ENCODE measurements at regions not wholly inside any gene's neighbourhood (a gene's known extent, or its start where the extent isn't known, plus 50 kb on each side); places are given as distances from the start of the nearest gene placed in this dataset.
"Not testable (repeated sequence)": the region's sequence is repeated elsewhere in the genome, so short reads cannot be mapped to it uniquely, and the experiment has no call there.

DNA sequence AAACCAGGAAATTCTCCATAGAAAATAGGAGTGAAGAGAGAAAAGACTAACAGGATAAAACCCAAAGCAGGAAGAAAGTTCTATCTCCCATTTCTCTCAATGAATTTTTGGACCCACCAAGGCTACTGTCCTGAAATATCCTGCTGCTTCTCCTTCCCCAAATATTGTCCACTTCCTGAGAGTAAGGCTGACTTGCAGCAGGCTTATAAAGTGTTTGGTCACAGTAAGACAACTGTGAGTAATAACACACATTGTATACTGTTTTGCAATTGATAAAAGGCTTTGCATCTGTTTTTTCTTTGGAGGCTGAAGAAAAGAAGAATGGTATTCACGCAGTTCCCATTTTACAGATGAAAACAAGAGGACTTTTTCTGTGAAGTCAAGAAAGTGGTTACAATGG lies 52.8 kb downstream of the FOXD4L6 start:
- DNase-seq (ENCODE audit: low spot score) = not testable (repeated sequence)

DNA sequence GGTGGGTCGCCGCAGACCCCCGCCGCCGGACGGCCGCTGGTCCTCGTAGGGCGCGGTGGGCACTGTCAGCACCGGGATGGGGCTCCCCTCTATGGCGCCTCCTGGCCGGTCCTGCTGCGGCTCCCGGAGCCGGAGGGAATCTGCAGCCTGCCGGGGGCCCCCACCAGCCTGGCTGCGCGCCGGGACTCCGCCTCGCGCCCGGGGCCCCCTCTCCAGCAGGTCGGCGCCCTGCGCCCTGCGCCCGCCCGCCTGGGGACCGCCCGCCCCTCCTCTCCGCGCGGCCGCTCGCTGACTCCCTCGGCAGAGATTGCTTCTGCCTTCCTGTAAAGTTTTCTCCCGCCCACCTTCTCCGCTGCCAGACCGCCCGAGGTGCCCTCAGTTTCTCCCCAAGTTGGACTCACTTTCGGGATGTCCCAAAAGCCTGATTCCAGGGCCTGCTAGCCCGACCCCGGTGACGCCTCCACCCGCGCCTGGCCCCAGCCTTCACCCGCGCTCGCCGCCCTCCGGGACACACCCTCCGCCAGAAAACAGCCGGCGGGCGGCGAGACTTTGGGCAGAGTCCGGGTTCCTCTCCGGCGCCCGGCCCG lies 54.0 kb downstream of the FOXD4L6 start:
- DNase-seq (ENCODE audit: low spot score) = not testable (repeated sequence)

DNA sequence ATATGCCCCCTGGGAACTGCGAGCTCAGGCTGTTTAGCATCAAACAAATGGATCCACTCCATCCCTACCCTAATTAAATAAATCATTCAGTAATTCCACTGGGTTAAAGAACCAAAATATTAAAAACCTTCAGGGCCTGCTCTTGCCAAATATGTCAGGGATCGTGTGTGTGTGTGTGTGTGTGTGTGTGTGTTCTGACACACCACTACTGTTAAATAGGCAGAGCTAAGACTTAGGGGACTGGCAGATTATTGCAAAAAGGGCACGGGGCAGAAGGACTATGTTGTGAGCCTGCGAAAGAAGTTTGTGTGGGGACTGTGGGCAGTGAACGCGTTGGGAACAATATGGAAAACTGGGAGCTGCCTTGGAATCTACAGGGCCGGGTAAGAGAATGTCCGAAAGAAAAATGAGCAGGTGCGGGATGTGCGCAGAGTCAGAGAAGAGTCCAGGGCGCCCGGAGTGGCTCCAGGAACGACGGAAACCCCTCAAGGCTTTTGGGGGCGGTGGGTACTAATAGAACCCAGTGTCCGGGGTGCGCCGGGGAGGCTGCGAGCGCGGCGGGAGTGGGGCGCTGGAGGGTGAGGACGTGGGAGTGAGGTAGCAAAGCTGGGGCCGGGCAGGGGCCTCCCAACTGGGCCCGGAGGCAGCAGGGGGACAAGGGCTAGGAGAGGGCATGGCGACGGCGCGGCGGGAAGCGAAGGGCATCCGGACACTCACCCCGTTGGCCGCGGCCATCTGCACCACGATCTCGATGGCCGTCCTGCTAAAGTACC lies 54.8 kb downstream of the FOXD4L6 start:
- DNase-seq (ENCODE audit: low spot score) = not testable (repeated sequence)

DNA sequence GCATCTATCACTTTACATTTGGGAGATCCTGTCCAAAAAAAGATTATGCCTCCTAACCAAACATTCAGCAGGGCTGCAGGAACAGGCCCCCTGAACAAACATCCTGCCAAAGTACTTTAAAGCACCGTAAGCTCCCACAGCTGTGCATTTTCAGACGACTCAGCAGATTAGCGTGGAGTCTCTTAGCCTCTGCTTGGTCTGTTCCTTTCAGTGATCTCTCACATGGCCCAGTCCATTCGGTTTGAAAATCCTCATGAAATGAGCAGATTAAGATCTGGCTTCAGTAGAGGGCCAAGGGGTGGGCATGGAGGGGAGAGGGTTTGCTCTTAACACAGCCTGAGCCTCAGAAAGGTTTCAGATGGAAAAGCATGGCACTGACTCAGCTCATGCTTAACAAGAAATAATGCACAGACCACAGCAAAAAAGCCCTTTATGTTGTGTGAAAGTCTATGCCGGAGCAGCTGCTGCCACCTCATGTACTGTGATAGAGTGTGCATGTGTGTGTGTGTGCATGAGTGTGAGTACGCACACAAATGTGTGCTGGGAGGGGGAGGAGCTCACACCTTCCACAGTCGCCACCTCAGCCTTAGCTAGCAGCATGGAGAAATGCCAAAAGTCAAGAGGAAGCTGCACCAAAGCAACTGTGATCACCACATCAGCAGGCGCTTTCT lies 64.2 kb downstream of the FOXD4L6 start:
- peak; percentile 55 for DNase-seq (ENCODE audit: low spot score)

DNA sequence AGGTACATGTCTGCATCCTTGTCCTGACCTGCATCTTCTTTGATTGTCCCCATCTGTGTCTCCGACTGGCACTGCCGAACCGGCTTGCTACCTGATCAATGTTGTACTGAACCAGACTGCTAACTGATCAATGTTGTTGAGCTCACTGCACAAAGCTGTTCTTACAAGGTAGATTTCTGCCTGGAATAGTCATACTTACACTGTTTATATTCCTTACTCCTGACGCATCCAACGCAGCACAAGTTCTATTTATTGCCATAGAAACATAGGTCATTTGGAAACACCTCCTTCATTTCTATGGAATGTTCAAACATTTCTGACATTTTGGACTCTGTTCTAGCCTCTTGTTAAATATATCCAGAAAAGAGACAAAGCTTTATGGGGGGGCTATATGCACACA lies 65.2 kb downstream of the FOXD4L6 start:
- not testable (repeated sequence) for DNase-seq (ENCODE audit: low spot score)

DNA sequence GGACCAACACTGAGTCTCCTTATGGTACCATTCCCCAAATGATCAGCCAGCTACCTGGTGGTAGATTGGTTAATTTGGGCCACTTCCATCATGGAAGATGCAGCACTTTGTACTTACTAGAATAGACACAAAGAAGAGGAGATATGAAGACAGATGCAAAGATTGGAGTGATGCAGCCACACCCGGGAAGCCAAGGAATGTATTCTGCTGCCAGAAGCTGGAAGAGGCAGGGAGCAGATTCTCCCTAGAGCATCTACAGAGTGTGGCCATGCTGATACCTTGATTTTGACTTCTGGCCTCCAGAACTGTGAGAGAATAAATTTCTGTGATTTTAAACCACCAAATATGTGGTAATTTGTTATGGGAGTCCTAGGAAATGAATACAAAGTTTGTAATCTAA lies 68.9 kb downstream of the FOXD4L6 start:
- DNase-seq (ENCODE audit: low spot score) = not testable (repeated sequence)

DNA sequence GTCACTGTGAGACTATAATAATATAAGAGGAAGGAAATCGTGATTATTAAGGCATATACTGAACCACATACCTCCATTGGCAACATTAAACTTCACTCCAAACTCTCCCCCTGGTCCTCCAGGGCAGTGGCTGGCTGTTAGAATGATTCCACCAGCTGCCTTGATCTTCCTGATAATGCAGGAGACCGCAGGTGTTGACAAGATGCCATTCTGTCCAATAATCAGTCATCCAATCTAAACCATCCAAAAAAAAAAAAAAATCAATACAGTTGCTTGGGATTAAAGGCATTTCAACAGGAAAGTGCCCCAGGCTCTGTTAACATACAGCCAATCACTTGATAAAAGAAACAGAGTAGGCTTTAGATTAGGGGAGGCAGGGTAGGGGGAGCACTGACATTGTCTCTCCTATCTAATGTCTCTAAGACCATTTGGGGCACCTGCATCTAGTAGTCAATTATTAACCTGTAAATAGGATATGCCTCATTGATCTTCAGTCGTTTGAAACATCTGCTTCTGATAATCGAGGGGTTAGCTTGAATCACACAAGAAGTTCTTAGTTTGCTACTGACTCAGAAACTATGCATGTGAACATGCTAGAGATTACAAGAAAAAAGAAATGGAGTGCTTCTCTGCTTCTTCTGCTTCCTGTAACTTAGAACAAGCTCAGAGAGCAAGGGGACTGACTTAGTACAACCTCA lies 74.7 kb downstream of the FOXD4L6 start:
- not testable (repeated sequence) for DNase-seq (ENCODE audit: low spot score)

DNA sequence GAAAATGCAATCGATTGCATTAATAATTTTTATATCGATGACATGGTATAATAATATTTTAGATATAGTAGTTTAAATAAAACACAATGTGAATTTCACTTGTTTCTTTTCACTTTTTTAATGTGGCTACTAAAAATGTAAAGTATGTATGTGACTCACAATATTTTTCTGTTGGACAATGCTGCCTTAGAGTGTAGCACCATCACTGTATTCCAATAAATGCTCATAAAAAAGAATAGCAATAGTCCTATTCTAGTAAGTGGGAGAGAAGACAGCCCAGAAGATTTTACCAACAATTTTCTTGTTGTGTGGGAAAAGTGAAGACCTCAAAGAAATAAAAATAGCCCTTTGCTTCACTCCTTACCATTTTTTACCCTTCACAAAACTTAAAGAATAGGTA lies 79.8 kb downstream of the FOXD4L6 start:
- not testable (repeated sequence) for DNase-seq (ENCODE audit: low spot score)

DNA sequence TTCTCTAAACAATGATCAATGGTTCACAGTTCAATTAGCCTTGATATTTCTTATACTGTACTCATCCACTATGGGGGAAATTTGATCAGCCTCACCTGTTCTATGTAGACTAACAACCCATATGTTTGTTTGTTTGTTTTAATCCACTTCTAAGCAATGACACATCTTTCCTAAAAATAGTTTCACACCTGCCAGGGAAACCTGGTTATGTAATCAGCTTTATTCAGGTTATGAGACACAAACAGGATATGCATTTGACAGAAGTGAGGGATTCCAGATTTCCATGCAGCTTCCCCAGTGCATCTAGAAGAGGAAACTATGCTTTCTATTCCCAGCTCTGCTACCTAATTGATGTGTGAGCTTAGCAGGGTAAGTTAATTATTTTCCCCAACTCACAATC lies 80.7 kb downstream of the FOXD4L6 start:
- DNase-seq (ENCODE audit: low spot score) = not testable (repeated sequence)

DNA sequence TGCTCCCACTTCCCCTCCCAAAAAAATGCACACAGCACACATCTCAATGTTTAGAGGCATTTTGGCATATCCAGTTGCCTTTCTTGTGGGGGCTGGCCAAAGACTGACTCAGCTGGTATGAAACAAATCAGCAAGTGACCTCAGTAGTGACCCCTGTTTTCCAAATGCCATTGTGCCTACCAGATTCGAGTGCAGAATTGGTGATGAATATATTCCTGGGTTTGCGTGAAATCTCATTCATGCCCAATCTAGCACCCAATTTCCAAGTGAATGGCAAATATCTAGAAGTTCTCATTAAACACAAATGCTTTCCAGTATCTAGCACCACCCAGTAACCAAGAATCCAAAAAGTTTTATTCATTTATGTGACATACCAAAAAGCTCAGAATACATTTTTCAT lies 83.6 kb downstream of the FOXD4L6 start:
- DNase-seq (ENCODE audit: low spot score) = not testable (repeated sequence)

DNA sequence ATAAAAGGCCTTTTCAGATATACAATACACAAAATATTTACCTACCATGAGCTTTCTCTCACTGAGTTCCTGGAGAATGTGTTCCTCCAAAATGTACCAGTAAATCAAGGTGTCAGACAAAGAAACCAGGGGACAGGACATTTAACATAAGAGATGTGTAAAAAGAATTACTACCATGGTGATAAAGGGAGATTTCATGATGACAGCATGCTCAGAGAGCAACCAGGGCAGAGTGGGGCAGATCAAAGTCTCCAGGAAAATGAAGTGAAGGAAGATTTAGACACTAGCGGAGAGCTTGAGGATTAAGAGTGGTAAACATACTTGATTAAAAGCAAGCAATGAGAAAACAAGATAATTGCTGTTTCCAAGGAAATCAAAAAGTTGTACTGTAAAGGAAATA lies 85.0 kb downstream of the FOXD4L6 start:
- DNase-seq (ENCODE audit: low spot score) = not testable (repeated sequence)

DNA sequence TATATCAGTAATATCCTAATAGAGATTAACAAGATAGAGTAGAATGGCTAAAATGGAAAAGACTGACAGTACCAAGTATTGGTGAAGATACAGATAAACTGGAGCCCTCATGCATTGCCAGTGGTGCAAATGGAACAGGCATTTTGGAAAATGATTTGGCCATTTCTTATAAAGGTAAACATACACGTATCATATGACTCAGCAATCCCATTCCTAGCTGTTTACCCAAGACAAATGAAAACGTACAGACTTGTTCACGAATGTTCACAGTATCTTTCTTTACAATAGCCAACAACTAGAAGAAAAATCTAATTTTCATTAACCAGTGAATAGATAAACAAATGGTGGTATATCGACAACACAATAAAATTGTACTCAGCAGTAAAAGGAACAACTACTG lies 86.4 kb downstream of the FOXD4L6 start:
- DNase-seq (ENCODE audit: low spot score) = not testable (repeated sequence)

DNA sequence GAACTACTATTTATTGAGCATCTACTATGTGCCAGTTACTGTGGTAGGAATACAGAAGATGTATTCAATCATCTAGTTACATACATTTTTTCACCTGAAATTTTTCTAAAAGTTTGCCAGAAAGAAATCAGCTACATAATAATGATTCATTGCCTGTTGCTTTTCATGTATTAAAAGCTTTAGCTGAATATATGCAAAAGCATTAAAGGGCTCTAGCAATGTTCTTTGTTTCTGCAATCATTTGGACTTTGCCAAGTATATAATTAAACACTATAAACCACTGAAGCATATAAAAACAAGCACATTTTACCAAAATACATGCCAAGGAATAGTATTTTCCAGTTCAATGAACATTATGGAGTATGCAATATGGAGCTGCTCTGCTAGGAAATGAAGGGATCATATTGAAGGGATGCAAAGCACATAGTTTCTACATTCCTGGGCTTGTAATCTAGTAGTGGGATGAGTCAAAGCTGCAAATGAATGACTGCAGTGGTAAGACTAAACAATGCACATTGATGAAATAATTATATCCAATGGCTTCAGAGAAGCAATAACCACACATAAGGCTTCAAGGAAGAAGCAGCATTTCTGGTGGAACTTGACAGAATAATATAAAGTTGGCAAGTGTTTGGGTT lies 87.7 kb downstream of the FOXD4L6 start:
- not testable (repeated sequence) for DNase-seq (ENCODE audit: low spot score)

DNA sequence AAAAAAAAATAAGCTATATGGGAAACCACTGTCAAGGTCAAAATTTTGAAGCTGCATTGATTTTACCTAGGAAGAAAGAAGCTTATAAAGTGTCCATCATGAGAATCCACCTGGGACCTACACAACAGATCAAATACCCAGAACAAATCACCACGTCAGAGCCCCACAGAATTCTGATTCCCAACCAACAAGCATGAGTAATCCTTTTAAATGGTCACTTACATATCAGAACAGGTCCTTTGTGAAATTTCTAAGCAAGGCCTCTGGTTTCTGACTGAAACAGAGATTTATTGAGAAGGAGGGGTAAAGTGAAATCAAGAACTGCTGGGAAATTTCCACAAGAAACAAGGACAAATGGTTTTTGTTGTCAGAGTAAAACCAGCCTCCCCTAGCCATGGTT lies 93.2 kb downstream of the FOXD4L6 start:
- DNase-seq (ENCODE audit: low spot score) = peak; percentile 46

DNA sequence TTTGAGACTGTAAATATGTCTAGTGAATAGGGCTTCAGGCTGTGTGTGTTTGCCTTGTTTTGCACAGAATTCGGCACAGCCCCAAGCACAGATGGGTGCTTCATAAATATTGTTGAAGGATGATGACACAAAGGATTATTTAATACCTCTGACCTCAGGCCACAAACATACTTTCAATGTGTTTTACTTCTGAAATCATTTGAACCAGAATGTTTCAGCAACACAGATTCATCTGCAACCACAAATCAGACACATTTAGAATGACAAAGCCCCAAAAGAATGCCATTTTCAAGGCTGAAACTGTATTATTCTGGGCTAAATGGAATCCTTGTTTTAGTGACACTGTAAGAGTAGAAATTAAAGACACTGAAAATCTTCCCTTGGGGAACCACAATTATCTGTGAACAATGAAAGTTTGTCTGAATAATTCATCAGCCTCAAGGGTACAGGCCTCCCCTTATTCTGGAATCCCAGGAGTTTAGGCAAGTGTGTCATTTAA lies 93.7 kb downstream of the FOXD4L6 start:
- DNase-seq (ENCODE audit: low spot score) = peak; percentile 54

DNA sequence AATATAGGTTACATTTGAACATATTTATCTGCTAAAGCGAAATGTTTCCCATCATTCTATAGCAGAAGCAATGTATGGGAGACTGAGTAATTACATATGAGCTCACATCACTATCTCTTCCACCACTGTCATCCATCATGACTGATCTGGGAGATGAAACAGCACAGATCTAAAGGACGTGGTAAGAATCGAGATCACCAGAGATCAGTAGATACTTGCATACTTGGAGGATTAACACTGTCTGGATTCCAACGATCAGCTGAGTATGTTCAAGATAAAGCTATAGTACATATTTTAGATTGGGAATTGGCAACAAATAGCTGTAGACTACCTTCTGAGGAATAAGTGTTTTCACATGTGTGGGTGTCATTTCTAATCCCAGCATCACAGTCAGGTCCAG lies 94.6 kb downstream of the FOXD4L6 start:
- DNase-seq (ENCODE audit: low spot score) = not testable (repeated sequence)

DNA sequence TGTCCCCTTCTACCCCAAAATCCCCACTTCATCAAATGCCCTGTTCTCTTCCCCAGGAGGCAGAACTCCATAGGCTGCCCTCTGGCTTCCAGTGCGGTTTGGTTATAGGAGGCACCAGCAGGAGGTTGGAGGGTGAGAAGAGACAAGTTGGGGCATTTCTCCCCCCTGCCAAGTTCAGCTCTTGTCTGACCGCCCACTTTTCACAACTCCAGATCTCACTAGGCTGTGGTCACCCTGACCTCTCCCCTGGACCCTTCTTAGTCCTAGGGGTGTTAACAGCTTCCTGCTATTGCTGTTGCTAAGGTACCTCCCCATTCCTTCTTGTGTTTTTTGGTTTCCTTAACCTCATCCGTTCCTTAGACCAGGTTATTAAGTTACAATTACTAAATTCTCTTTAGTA lies 95.1 kb downstream of the FOXD4L6 start:
- DNase-seq (ENCODE audit: low spot score) = not testable (repeated sequence)

DNA sequence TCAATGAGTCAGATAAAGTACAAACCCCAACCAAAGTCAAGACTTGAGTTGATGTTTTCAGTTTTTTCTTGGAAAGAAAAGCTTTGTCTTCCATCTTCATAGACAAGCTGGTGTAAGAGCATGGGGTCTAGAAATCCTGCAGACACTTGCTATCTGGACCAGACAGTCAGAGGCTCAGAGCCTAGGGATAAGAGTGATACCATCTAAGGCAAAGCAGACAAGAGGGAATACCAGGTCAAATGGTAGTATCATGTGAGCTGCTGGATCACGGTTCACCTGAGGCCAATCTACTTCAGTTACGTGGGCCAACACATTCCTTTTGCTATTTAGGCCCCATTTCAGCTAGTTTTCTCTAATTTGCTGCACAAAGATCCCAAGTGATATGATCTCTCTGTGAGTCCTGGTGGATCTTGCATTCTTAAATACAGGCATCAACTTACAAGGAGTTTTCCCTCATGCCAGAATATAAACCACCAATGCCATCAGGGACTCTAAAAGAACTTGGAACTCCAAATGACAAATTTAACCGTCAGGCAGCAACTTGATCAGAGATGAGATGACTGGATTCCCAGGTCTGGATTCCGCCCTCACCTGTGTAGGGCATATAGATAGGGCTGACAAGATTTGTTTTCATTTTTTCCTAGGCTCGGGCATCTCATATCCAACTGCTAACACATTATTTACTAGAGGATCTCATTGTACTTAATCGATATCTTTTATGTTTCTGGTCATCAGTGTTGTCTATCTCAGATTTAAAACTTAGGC lies 101.4 kb downstream of the FOXD4L6 start:
- DNase-seq (ENCODE audit: low spot score) = not testable (repeated sequence)

DNA sequence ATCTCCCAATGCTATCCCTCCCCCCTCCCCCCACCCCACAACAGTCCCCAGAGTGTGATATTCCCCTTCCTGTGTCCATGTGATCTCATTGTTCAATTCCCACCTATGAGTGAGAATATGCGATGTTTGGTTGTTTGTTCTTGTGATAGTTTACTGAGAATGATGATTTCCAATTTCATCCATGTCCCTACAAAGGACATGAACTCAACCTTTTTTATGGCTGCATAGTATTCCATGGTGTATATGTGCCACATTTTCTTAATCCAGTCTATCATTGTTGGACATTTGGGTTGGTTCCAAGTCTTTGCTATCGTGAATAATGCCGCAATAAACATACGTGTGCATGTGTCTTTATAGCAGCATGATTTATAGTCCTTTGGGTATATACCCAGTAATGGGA lies 106.1 kb downstream of the FOXD4L6 start:
- not testable (repeated sequence) for DNase-seq (ENCODE audit: low spot score)

DNA sequence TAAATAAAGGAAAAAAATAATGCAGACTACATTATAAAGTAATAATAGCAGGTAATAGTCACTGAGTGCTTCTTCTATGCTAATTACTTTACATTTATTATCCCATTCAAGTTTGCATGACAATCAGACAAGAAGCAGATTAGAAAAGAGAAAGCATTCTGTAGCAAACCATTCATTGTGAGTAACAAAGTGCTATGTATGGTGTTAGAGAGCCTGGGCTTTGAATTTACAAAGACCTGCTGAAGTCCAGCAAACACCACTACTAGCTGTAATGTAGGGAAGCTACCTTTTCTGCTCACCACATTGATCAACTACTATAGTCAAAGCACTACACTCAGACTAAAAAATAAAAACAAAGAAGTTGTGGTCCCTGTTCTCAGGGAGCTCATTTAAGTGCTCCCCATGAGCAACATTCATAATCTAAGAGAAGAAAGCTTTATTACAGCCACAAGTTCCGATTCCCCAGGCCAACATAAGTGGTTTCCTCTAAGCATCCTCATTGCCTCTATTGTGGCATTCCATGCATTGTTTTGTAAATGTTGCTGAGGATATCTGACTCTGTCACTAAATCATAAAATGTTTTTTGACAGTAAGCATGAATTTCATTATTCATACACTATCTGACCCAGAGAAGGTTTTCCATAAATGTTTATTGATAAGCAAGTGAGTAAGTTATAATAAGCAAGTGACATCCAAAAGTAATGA lies 108.5 kb downstream of the FOXD4L6 start:
- not testable (repeated sequence) for DNase-seq (ENCODE audit: low spot score)
